GM21786 (cell line): ENCODE measurements at regions not wholly inside any gene's neighbourhood (a gene's known extent, or its start where the extent isn't known, plus 50 kb on each side); places are given as distances from the start of the nearest gene placed in this dataset.

Source experiments
- ATAC-seq: cut with Tn5 transposase; IDR thresholded peaks from one replicate; pipeline ENCODE4 v1.9.1; 2021; ENCODE audit not compliant: unreplicated experiment

DNA sequence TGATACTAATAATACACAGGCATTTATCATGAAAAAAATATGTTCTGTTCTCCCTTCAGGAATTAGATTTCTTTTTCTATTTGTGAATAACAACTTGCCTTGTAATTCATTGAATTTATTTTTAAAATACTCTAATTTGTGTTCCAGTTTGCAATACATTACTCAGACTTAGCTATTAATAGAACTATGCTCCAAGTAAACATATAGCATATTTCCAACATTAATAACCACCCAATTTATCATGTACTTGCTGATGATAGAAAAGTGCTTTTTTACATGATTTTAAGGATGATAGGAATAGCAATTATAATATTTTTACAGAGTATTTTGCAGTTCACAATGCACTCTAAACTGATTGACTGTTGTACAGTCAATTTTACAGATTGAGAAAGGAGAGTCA is 338.8 kb upstream of the SEMA3D start:
- no peak for ATAC-seq

DNA sequence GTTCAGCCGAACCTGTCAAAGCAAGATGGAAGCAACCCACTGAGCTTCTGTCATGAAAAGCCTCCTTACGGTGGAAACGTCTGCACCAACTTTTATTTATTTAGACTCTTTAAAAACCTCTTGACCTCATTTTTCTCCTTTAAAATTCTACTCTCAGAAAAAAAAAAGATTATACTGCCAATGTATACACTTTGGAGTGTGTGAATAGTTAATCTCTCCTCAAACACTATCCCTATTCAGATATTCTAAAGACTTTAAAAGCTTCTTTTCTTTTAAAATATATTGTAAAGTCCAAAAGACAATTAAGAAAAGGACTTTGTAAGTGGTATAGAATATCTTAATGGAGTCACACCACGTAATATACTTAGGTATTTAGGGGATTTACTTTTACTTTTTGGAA is 335.2 kb upstream of the SEMA3D start:
- ATAC-seq = no peak

DNA sequence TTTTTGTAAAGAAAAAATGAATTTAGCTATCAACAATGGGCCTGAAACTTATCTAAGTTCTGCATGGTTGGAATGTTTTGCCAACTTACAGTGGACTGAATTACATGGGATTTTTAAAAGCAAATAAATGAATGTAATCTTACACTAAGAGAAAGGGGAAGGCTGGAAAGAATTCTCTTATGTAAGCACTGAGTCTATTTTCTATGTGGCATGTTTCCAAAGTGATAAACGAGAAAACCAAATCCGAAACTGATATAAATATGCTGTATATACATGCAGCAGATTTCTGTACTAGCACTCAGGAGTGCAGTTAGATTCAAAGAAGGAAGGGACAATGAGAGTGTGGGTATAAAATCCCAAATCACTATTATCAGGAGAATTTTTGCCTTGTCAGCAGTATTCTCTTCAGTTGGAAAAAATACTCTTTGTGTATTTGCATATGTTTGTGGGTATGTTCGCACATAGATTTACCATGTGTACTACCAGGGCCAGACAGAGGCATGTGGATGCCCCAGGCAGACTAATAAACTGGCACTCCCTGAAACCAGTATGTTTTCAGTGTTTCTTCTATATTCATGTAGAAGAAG is 334.3 kb upstream of the SEMA3D start:
- no peak for ATAC-seq

DNA sequence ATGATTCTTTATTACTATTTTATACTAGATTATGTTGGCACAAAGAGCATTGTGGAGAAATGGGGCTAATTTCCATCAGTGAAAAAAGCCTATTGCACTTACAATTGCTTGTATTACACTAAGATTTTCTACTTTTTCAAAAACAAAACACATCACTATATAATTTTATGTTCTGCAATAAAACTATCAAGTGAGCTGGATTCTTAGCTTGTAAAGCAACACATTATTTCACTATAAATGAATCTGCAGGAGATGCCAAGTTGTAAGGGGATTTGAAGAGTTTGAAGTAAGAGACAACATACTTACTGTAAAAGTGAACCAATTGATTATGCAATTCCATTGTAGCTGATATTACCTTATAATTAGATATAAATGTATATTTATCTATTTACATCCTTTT is 333.3 kb upstream of the SEMA3D start:
- no peak for ATAC-seq

DNA sequence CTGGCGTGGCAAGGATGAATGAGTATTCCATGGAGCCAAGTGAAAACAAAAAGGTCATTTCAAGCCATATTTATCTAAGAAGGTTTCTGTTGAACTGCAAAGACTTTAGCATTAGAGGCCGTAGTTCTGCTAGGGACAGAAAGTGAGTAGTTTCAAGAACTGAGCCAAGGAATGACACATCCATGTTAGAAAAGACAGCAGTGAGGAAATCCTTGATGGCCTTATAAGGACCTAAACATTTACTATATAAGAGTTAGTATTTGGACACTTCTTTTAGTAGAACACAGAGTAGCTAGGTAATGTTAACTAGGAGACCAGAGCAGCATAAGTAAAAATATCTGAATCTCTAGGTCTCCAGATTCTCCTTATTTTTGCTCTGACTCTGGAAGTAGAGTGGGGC is 329.8 kb upstream of the SEMA3D start:
- no peak for ATAC-seq

DNA sequence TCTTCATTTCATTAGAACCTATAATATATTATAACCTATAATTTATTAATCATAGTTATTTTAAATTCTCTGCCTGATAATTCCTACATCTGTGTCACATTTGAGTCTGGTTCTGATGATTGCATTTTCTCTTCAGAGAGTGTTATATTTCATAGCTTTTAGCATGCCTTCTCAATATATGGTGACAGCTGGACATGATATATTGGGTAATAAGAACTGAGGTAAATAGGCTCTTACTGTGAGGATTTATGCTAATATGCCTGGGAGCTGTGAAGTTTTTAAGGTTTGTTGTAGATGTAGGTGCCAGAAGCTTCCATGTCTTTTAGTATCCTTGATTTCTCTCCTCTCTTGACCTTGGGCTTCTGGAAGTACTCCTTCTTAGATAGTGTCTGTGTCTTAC is 325.9 kb upstream of the SEMA3D start:
- ATAC-seq = no peak

DNA sequence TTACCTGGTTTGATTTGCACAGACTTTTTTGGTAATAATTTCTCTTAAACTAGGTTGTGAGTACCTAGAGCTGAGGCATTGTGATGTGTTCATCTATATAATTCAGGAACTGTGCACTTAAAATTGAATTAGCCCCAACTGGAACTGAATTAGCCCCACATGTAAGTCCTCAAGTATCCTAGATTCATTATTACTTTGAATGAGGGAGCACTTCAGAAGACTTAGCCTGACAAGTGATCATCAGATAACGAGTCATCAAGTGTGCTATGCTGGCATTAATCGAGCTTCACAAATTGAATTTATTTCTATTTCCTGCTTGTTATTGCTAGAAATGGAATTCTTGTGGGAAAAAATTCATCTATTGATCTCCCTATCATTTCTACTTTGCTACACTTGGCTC is 323.4 kb upstream of the SEMA3D start:
- no peak for ATAC-seq

DNA sequence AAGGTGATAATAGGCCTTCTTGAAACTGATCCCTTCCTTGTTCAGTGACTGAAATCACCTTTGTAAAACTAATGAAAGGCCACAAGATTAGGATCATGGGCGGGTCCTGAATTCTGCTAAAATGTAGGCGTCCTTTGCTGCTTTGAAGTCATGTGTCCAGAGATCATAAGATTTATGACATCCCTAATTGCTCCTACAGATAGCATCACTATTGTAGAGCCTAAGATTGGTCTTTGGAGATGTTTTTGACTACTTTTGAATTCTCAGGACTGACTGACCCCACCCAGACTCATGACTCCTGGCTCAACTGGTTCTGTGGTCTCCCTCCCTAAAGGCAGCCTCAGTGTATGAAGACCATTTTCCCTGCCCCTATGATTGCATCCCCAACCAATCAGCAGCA is 322.6 kb upstream of the SEMA3D start:
- no peak for ATAC-seq

DNA sequence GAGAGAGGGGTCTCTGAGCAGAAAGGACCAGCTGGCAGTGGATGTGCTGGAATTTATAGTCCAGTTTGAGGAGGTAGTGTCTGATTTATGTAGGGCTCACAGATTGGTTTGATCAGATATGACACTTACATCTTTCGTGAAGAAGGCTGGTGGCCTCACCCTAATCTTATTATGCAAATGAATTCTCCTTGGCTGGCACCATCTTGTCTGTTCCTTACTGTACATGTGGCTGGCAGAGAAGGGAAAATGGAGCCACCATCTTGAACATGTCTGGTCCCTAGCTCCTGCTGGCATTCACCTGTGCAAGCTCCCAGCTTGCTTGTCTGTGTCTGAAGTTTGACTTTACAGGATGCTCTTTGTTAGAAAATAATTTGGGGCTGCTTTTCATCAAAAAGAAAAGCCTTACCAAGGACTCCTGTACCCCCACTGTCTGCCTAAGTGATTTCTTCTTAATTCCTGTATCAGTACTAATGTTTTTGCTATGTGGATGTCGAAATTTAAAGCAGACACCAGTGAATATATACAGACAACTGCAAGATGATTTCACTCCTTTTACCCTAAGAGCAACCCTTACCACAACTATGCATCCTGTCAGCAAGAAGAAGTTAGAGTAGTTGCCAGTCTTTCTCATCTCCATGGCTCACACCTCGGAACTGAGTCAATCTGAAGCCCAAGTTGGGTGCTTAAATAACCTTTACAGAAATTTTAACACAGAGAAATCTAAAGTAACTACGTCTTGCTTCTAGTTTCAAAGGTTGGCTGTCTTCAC is 322.0 kb upstream of the SEMA3D start:
- no peak for ATAC-seq

DNA sequence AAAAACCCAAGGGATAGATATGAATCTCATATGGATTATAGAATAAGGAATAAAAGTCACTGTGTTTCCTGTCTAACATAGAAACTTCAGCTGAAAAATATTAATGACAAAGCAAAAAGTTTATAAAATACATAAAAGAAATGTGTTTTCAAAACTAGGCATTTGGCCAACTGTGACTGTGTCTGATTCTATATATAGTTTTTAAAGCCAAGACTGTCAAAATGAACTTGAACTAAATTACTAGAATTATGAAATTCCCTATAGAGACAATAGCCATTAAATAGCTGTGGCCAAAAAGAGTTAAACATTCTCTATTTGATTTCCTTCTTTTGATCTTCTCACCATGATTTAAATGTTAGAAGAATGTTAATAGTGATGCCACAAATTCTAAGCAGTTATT is 311.2 kb upstream of the SEMA3D start:
- ATAC-seq = no peak

DNA sequence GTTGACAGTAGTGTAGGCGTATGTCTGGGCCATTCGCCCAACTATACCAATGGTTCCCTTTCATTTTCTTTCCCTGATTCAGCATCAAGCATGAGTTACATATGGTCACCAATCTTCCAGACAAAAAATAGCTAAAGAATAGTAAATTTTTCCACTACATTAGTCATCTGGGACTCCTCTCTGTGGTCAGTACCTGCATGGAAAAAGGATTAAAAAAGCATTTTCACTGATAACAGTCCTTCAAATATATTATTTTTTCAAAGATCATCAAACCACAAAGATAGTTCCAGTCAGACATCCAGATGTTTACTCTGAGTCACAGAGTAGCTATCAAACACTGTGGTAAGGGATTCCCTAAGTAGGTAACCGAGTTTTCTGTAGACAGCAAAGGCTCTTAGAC is 302.6 kb upstream of the SEMA3D start:
- ATAC-seq = no peak

DNA sequence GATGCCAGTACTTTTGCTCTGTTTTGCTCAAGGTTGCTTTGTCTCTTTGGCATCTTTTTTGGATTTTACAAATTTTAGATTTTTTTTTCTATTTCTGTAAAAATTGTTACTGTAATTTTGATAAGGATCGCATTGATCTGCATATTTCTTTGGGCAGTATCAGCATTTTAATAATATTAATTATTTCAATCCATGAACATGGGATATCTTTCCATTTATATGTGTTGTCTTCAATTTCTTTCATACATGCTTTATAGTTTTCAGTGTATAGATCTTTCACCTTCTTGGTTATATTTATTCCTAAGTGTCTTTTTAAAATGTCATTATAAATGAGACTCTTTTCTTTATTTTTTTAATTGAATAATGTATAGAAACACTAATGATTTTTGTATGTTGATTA is 301.6 kb upstream of the SEMA3D start:
- ATAC-seq = no peak

DNA sequence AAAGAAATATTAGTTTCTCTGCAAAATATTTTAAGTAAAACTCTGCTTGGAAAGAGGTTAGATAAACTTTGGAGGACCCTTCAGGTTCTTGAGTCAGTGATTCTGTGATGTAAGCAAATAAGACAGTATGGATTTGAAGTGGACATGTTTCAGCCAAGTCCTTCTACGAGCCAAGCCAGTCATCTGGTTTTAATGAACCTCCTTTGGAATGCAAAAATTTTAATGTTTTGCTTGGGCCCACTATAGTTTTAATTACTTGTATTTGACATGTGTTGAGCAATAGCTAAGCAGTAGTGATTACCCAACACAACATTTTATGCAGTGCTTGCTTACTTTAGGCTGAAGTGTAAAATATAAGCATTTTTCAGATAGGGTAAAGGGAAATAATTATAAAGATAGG is 296.3 kb upstream of the SEMA3D start:
- ATAC-seq = no peak

DNA sequence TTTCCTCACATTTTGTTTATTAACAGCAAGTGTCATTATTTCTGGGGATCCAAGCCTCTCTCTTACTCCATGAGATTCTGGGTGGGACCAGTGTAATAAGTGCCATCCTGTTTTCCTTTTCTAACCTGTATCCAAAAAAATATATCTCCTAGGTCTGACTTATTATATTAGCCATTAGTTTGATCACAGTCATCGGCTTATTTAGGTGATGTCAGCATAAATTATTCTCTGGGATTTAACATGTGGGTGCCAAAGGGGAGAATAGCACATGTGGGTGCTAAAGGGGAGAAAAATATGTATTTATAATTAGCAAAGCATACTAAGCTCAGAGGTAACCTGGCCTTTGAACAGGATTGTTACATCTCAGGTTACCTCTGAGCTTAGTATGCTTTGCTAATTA is 293.8 kb upstream of the SEMA3D start:
- no peak for ATAC-seq

DNA sequence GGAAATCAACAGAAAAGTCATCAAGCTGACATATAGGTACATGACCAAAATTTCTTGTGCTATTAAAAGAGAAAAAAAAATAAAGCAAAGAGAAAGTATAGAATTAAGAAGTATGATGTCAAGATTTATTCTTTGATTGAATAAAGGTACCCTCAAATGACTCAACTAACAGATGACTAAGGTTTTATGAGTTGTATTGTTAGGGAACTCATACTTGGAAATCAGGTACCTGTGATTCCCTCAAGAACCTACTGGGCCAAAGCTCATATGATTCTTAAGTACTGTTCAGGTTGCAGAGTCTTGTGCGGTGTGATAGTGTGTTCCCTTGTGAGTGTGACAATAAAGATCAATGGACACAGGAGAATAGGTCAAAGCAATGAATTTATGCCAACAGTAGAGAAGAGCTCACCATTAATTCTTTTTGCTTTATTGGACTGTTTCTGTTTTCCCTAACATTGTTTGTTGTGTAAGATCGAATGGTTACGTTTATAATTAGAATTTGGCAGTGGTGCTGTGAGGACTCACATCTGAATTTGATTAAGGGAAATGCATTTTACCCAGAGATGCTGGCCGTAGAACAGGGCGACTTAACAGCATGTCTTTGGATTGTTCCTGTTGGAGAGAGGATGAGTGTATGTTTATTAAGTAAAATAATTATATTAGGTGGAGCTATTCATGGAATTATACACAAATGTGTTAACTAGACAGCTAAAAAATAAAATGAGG is 293.2 kb upstream of the SEMA3D start:
- no peak for ATAC-seq

DNA sequence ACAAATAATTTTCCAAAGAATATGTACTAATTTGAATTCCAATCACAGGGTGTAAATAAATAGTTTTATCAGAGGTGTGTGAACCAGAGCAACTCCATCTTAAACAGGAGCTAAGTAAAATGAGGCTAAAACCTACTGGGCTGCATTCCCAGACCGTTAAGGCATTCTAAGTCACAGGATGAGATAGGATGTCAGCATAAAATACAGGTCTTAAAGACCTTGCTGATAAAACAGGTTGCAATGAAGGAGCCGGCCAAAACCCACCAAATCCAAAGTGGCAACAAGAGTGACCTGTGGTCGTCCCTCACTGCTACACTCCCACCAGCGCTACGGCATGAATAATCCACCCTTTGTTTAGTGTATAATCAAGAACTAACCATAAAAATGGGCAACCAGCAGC is 291.7 kb upstream of the SEMA3D start:
- ATAC-seq = no peak

DNA sequence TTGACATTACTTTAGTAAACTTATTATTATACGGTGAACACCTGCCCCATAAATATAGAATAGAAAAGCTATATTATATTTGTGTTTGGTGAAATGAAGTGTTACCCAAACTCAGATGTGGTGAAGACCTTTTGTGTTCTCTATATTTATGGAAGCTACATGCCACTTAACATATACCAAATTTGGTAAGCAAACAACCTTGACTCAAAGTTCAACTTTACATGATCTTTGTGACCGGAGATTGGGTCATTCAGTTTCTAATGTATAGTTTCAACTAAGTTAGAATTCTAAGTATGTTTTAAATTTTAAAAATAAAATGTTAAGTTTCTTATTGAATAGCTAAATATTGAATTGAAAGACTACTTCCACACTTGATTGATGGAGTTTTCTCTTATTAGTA is 288.6 kb upstream of the SEMA3D start:
- ATAC-seq = no peak

DNA sequence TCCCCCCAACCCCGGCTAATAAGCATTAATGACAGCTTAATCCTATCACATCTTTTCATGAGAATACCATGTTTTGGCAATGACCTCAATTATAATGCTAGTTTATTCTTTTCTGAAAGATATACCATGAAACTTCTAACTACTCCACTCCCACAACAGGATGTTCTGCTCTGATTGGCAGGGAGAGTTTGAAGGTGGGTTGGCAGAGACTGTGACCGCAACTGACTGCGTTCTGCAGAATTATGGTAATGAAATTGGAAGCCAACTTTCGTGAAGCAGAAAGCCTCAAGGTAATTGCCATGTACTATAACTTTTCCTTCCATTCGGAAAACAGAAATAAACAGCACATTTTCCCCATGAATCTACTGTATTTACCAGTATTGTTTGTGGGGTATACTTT is 288.2 kb upstream of the SEMA3D start:
- peak; percentile 30 for ATAC-seq

DNA sequence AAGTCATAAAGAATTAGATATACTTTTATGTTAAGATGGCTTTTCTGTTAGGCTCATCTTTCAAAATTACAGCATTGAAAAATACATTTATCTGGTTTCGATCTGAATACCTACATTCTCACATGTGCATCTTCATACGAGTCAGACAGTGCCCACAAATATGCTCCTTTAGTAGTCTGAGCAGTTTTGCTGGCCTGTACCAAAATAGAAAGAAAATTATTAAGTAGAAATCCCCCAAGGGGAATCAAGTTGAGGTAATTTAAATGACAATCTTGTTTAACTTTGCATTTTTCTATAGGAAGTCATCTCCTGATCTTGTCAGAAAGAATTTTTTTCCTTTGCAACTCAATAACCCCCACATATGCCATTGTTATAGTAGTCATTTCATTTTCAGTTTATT is 287.4 kb upstream of the SEMA3D start:
- ATAC-seq = peak; percentile 67

DNA sequence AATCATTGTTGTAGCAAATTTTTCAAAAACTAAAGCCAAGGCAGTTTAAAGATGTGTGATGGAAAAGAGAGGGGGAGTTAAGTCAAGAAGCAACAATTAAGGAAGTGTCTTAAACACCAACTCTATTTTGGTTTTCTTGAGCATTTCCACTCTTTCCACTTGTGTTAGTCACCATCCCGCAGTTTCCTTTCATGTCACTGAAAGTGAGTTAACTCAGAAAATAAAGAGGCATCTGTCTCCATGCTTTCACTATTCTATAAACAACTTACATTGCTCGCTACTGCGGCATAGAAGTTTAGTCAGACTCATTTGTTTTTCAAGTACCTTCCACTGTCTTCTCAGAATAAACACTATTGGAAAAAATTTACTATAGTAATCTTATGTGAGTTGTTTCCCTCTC is 284.9 kb upstream of the SEMA3D start:
- peak; percentile 36 for ATAC-seq

DNA sequence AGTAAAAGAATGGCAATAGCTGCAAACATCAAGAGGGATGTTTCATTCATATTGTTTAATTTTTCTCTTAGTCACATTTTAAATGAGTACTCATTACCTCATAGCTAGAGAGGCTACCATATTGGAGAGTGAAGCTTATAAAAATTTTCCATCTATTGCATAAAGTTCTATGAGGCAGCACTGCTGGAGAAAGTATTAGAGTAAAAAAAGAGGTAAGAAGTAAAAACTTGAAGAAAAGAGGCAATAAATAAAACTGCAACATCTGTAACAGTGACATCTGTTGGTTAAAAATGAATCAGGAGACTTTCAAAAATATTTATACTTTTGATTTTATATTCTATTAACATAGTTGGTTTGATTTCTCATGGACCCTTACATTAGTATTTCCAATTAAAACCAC is 284.5 kb upstream of the SEMA3D start:
- no peak for ATAC-seq

DNA sequence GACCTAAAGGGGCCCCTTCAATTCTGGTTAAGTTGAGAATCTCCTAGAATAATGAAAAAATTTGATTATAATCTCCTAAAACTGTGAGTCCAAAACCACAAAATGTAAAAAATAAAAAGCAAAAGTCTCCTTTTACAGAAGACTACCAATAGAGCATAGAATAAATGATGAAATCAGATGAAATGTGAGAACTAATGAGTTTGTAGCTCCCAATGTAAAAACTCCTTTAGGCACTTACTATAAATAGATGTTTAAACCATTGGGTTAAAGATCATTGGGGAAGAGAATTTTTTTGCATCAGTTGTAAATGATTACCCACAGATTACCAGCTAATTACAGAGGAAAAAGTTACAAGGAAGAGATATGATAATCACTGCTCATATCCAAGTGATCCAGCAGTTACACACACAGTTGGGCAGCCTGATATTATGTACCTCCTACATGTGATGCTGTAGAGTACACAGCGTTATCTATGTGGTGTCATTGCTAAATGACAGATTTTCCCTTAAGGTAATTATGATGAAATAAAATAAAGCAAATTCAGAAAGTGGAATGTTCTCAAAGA is 282.7 kb upstream of the SEMA3D start:
- ATAC-seq = no peak
